ENCODE measurements at regions not wholly inside any gene's neighbourhood (a gene's known extent, or its start where the extent isn't known, plus 50 kb on each side); places are given as distances from the start of the nearest gene placed in this dataset.

DNA sequence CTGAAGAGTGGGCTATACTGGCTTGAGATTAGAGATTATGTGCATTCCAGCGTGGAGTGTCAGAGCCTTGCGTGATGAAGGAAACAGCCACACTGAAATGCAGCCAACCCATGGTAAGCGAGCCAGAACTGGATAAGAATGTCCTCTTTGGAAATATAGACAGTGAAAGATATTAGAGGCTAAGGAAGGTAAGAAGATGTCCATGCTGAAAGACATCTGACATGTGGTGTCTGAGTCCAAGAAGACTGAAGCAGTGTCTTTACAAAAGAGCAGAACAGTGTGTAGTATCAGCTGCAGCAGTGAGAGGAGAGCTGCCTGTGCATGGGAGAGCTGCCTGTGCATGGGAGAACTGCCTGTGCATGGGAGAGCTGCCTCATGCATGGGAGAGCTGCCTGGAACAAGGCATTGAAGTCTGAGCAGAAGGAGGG lies 672.2 kb downstream of the DIPK2A start:
- no peak overlapping the region for H3K4me3 ChIP-seq
- intact Hi-C loops (cut with DNase I): no loop called here
- H3K27me3 ChIP-seq (ENCODE audit: low read depth): no peaks in the 10 kb centered on the region
- DNase-seq: no peak
- no peaks in the 10 kb centered on the region for H3K36me3 ChIP-seq
- no peak for ATAC-seq
- TF ChIP-seq, protein P1, sequence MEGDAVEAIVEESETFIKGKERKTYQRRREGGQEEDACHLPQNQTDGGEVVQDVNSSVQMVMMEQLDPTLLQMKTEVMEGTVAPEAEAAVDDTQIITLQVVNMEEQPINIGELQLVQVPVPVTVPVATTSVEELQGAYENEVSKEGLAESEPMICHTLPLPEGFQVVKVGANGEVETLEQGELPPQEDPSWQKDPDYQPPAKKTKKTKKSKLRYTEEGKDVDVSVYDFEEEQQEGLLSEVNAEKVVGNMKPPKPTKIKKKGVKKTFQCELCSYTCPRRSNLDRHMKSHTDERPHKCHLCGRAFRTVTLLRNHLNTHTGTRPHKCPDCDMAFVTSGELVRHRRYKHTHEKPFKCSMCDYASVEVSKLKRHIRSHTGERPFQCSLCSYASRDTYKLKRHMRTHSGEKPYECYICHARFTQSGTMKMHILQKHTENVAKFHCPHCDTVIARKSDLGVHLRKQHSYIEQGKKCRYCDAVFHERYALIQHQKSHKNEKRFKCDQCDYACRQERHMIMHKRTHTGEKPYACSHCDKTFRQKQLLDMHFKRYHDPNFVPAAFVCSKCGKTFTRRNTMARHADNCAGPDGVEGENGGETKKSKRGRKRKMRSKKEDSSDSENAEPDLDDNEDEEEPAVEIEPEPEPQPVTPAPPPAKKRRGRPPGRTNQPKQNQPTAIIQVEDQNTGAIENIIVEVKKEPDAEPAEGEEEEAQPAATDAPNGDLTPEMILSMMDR (IDR thresholded peaks at IDR 0.05): no peak
- H3K9me3 ChIP-seq: no peaks in the 10 kb centered on the region
- H3K27ac ChIP-seq: no peak overlapping the region
- no peaks in the 10 kb centered on the region for H3K4me1 ChIP-seq

DNA sequence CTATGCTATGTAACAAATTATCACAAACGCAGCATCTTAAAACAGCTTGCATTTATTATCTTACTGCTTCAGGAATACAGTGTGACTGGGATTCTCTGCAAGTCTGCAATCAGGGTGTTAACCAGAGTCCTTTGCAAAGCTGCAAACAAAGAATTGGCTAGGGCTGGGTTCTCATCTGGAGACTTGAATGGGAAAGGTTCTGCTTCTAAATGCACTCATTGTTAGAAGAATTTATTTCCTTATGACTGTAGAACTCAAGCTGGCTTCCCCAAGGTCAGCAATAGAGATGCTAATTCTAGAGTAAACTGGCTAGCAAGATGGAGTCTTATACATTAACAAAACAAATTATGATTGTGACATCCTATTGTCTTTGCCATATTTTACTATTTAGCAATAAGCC lies 673.7 kb downstream of the DIPK2A start:
- no peak for DNase-seq
- no peak overlapping the region for H3K27ac ChIP-seq
- intact Hi-C loops (cut with DNase I): no loop called here

DNA sequence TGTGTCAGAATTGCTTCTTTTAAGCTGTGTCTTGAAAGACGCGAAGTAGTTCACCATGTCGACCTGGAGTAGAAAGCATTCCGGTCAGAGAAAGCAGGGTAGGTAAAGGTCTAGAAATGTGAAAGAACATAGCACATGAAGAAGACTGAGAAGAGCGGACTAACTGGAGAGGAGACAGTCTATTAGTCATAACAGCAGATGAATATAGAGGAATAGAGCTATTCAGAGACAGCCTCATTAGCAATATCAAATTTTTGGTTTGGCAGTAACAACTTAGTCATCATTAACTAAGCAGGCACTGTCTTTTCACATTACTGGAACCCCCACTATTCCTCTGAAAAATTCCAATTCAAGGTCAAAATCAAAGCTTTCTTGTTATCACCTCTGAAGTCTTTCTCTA lies 678.8 kb downstream of the DIPK2A start:
- DNase-seq (no peak), ATAC-seq (no peak)
- Histone ChIP-seq H3K9me3 (no peaks in the 10 kb centered on the region), H3K27me3 (ENCODE audit: low read depth) (no peaks in the 10 kb centered on the region), H3K36me3 (no peaks in the 10 kb centered on the region), H3K27ac (no peak overlapping the region), H3K4me3 (no peak overlapping the region), H3K4me1 (no peaks in the 10 kb centered on the region)
- intact Hi-C loops (cut with DNase I): no loop called here
- TF ChIP-seq, protein P1 (IDR thresholded peaks at IDR 0.05): no peak

More for the DNA sequence above, 673.7 kb downstream of the DIPK2A start:
- no peak overlapping the region for H3K4me3 ChIP-seq
- H3K4me1 ChIP-seq: no peaks in the 10 kb centered on the region
- TF ChIP-seq, protein P1 (IDR thresholded peaks at IDR 0.05): no peak
- no peak for ATAC-seq
- H3K36me3 ChIP-seq: no peaks in the 10 kb centered on the region
- H3K27me3 ChIP-seq (ENCODE audit: low read depth): no peaks in the 10 kb centered on the region
- H3K9me3 ChIP-seq: no peaks in the 10 kb centered on the region

DNA sequence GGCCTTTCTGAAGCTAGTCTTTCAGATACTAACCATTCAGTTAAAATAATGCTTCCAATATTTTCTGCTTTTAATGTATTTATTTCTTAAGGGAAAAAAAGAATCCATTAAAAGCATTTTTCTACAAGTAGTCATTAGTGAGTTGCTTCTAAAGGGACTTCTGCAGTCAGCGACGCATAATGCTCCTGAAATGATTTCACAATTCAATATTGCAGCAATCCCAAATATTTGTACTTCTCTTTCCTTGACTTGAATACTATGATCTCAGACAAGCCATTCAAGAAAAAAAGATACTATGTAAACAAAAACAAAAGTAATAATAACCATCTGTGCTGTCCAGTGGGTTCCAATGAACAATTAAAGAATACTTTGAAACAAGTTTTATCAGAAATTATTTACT lies 681.0 kb downstream of the DIPK2A start:
- Histone ChIP-seq H3K9me3 (no peaks in the 10 kb centered on the region), H3K36me3 (no peaks in the 10 kb centered on the region), H3K4me1 (no peaks in the 10 kb centered on the region), H3K27me3 (ENCODE audit: low read depth) (no peaks in the 10 kb centered on the region), H3K4me3 (no peak overlapping the region), H3K27ac (no peak overlapping the region)
- intact Hi-C loops (cut with DNase I): no loop called here
- DNase-seq (no peak), ATAC-seq (peak in 1 of 2 donors; percentile 48)
- TF ChIP-seq, protein P1 (IDR thresholded peaks at IDR 0.05): no peak

DNA sequence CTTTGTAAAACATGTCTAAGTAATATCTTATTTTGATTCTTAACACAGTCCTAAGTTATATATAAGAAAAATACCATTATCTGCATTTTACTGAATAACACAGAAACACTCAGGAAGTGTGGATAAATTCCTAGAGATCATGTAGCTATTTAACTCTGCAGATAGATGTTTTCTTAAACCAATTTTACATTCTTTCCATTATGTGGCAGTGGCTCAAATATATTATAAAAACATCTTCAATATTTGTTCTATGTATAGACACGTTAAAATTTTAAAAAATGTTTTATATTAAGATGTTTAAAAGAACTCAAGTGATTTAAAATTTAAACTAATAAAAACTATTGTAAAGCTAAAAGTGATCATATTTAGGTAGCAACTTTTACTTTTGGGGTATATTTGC lies 683.8 kb downstream of the DIPK2A start:
- DNase-seq (no peak), ATAC-seq (no peak)
- Histone ChIP-seq H3K27ac (no peak overlapping the region), H3K27me3 (ENCODE audit: low read depth) (no peaks in the 10 kb centered on the region), H3K9me3 (no peaks in the 10 kb centered on the region), H3K4me1 (no peaks in the 10 kb centered on the region), H3K36me3 (no peaks in the 10 kb centered on the region), H3K4me3 (no peak overlapping the region)
- TF ChIP-seq, protein P1 (IDR thresholded peaks at IDR 0.05): no peak
- intact Hi-C loops (cut with DNase I): no loop called here

DNA sequence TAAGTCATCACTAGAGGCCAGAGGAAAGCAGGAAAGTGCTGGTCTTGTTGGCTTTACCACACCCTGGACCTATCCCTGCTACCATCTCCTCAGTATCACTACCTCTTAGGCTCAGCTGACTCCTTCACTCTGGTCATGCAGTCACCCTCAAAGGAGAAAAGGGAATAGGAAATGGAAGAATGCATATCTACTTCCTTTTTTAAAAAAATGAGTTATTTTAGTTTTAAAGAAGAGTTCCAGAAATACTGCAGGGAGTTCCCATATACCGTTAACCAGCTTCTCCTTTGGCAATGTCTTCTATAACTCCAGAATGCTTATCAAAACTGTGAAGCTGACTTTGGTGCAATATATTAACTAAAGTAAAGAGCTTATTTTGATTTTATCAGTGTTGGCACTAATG lies 688.6 kb downstream of the DIPK2A start:
- intact Hi-C loops (cut with DNase I): no loop called here
- ATAC-seq: peak in 1 of 2 donors; percentile 73
- TF ChIP-seq, protein P1 (IDR thresholded peaks at IDR 0.05): no peak
- no peaks in the 10 kb centered on the region for H3K9me3 ChIP-seq
- no peaks in the 10 kb centered on the region for H3K36me3 ChIP-seq
- no peak overlapping the region for H3K4me3 ChIP-seq
- DNase-seq: no peak
- no peaks in the 10 kb centered on the region for H3K4me1 ChIP-seq
- no peak overlapping the region for H3K27ac ChIP-seq
- no peaks in the 10 kb centered on the region for H3K27me3 ChIP-seq (ENCODE audit: low read depth)

Measured in lower lobe of right lung (tissue), 2 donors.